Activated CD8-positive, alpha-beta memory T cell treated with anti-CD3 and anti-CD28 coated beads for 1 hour (primary cell): ENCODE measurements at regions not wholly inside any gene's neighbourhood (a gene's known extent, or its start where the extent isn't known, plus 50 kb on each side); places are given as distances from the start of the nearest gene placed in this dataset.
"Not testable (repeated sequence)": the region's sequence is repeated elsewhere in the genome, so short reads cannot be mapped to it uniquely, and the experiment has no call there.

Source experiments
- DNase-seq, 2 donors: peaks; one replicate each; pipeline ENCODE4 v3.0.0-alpha.2; 2020; ENCODE audit warnings: low read depth in 1 of 2; ENCODE audit errors: extremely low read depth in 1 of 2

DNA sequence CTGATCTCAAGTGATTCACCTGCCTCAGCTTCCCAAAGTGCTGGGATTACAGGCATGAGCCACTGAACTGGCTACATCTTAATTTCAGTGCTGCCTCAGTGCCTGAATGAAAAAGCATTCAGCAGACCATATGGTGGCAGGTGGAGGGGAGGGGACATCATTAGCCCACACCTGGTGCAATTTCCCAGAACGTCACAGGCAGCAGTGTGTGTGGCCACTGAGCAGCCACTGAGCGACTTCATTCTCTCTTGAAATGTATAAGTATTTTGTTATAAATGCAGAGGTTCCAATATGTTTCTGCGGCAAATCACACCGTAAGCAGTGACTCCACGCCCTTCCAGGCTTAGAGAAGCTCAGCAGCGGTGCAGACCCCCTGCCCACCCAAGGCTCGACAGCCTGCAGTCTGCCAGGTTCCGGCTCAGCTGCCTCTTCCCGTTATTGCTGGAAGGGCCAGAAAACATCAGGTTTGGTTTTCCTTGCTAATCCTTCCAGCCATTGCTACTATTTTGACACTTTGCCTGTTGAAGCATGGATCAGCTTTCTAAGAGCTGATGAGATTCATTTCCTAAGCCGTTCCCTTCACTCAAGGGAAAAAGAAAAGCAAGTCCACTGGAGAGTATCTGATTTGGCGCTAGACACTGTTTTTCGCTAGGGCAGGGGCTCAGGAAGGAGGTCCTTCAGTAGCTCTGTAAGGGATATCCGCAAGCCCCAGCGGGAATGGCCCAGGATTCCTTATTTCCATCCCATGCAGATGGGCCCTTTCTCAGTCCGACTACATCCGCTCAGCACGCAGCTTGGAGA, 250.7 kb downstream of the VAPA start:
- no peak for DNase-seq

DNA sequence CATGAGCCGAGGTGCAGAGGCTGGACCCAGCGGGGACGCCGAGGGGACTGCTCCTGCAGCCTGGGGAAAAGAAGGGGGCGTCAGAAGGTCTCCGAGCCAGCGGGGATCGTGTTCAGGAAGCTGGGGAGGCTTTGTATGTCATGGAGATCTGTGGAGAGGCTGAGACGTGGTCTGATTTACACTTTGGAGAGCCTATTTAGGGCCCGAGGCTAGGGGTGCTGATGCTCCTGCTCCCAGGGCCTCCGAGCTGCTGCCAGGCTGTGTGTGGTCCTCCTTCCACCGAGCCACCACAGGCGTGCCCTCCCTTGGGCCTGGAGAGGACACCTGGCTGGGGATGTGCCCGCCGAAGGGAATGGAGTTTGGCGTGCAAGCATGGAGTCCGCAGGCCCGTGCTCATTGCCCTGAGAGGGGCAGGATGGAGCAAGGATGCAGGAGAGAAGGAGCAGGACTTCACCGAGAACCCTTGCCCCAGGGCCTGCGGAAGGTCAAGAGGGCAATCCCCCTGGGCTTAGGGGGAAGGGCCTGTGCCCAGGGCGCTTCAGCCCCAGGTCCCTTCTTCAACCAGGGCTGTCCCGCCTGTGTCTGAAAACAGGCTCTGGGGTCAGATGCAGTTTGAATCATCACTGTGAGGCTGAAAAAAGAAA, 252.5 kb downstream of the VAPA start:
- no peak for DNase-seq

- DNase-seq, result no peak
Observed at GRCh38 chr18:10167759-10168158, 253.9 kb downstream of the VAPA start.

- DNase-seq, result no peak
Observed at GRCh38 chr18:10168477-10168876, 254.7 kb downstream of the VAPA start.

DNA sequence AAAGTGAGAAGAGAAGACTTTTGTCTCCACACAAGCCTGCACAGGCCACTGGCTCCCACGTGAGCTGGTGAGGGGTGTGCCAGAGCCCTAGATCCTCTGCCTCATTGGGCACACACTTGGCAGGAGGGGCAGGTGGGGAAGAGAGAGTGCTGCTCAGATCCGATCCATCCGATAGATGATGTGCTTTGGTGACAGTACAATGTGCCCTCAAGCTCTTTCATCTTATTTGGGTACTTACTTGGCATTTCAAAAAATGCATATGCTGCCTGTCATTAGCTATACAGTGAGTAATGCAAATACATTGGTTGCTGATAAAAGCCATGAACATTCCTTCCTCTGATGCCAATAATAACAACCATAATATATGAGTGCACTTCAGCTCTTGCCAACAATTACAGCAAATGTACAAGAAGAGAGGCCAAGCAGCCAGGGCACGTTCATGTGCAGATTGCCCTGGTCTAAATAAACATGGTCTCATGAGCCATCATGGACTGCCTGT, 255.3 kb downstream of the VAPA start:
- DNase-seq, result no peak

GRCh38 chr18:10169814-10170213, 256.0 kb downstream of the VAPA start:
- no peak for DNase-seq

- no peak for DNase-seq
Observed at GRCh38 chr18:10170375-10170774, 256.6 kb downstream of the VAPA start.

DNA sequence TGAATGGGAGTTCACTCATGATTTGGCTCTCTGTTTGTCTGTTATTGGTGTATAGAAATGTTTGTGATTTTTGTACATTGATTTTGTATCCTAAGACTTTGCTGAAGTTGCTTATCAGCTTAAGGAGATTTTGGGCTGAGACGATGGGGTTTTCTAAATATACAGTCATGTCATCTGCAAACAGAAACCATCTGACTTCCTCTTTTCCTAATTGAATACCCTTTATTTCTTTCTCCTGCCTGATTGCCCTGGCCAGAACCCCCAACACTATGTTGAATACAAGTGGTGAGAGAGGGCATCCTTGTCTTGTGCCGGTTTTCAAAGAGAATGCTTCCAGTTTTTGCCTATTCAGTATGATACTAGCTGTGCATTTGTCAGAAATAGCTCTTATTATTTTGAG, 261.5 kb downstream of the VAPA start:
- not testable (repeated sequence) for DNase-seq

DNA sequence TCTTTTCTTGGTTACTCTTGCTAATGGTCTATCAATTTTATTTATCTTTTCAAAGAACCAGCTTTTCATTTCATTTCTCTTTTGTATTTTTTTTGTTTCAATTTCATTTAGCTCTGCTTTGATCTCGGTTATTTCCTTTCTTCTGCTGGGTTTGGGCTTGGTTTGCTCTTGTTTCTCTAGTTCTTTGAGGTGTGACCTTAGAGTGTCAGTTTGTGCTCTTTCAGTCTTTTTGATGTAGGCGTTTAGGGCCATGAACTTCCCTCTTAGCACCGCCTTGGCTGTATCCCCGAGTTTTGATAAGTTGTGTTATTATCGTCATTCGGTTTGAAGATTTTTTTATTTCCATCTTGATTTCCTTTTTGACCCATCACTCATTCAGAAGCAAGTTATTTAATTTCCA, 265.5 kb downstream of the VAPA start:
- not testable (repeated sequence) for DNase-seq

GRCh38 chr18:10182009-10182624, 268.3 kb downstream of the VAPA start:
- DNase-seq, result no peak

GRCh38 chr18:10184776-10185175, 269.7 kb upstream of the APCDD1 start:
- DNase-seq, result no peak

- DNase-seq, result no peak
Observed at GRCh38 chr18:10188971-10189810, 265.2 kb upstream of the APCDD1 start.

DNA sequence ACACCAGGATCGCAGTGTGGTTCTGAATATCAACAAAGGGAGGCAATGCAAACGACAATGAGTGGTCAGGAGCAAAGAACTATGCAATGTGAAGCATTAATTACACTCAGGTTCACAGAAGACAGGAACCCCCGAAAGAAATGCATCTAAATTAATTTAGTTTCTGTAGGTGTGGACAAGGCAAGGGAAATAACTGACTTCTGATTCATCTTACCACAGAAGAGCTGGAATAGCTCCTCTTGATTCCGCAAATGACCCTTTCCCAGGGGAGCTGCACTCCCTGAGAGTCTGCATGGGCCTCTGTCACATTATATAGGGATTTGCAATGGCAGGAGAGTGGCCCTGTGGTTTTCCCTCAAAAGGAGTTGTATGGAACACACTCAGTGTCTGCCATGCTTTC, 263.9 kb upstream of the APCDD1 start:
- no peak for DNase-seq

DNA sequence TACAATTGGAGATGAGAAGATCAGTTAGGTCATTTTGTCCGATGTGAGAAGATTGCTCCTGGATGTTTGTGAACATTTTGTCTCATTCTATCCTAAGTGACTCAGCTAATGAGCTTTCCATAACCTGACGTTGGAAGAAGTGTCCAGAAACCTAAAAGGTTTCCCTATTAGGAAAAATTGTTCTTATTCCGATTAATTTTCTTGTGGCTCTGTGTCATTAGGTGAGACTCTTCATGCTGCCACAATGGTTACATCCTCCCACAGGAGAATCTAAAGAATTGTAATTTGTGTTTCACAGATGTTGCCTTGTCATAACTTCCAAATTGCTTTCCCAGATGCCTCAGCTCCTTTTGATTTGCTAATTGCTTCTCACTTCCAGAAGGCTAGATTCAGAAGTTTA, 261.0 kb upstream of the APCDD1 start:
- DNase-seq, result no peak

DNA sequence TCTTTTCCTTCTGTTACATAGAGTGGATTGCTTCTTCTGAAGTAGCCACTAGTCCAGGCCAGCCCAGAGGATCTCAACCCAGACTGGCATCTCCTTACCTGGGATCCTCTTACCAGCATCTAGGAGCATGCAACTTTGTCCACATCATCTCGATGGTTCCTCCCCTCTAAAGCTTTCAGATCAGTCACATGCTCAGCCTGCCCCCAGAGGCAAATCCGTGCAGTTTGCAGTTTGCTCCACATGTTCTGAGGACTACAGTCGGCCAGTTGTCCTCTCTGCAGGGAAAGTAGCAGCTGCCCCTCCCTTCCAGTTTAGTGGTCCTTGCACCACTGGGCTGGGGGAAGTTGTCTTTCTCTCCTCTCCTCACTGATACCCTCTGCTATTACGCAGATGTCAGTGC, 259.8 kb upstream of the APCDD1 start:
- DNase-seq, result no peak

DNA sequence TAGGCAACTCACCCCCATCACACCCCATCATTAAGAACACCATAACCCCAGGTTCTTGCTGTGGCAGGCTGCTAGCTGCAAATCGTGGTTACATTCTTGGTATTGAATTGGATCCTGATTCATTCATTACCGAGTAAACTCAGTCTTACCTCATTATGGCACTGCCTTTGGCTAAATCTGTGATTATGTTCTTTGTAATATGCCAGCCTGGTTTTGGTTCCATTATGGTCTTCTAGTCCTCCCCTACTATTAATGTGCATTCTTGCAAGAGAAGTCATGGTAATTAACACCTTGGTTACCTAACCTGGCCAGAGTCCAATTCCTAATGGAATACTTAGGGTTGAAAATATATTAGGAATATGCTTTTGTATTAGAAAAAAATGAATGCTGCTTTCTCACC, 258.9 kb upstream of the APCDD1 start:
- DNase-seq, result no peak

GRCh38 chr18:10197097-10197496, 257.3 kb upstream of the APCDD1 start:
- no peak for DNase-seq

DNA sequence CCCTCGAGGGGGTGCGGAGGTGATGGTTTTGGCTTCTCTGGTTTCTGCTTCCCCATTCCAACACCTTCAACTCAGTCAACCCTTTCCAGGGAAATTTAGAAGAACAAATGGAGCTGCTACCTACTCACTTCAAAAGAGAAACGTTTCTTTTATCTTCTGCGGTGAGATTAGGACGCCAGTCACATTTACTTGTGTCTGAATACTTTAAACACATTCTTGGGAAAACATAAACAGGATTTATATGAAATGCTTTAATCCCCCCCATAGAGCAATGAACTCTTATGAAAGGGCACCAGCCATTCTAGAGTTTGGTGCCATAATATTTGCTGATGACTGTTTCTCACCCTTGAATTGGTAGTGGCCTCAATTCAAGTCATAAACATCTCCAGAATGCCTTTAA, 253.2 kb upstream of the APCDD1 start:
- DNase-seq, result no peak

DNA sequence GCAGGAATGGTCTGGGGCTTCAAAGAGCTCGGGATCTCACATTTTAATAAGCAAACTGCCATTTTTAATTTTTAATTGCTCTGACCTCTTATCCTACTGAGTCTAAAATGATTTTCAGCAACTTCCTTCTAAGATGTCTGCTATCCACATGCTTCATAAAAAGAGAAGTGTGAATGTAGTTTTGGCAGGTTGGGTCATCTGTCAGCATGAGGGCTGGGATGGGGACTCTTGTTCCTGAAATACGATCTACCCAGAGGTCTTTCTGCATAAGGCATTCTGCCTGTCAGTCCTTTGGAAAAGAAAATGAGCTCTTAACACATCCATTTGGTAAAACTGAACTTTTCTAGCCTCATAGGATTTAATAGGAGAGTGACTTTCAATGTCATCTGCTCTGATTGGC, 252.8 kb upstream of the APCDD1 start:
- no peak for DNase-seq

GRCh38 chr18:10202845-10203321, 251.6 kb upstream of the APCDD1 start:
- no peak for DNase-seq

- no peak for DNase-seq
Observed at GRCh38 chr18:10205151-10205550, 249.3 kb upstream of the APCDD1 start.
